Rectal smooth muscle tissue (tissue), 1 donor: ENCODE measurements at regions not wholly inside any gene's neighbourhood (a gene's known extent, or its start where the extent isn't known, plus 50 kb on each side); places are given as distances from the start of the nearest gene placed in this dataset.

Source experiments
- H3K27ac ChIP-seq: one replicate; pipeline ENCODE4 v1.7.0; 2013; ENCODE audit warnings: low read depth, low read length, inconsistent platforms
- H3K27me3 ChIP-seq: one replicate; pipeline ENCODE4 v1.7.0; 2013; ENCODE audit warnings: low read length; ENCODE audit not compliant: control insufficient read depth, insufficient read depth
- H3K36me3 ChIP-seq: one replicate; pipeline ENCODE4 v1.7.0; 2013; ENCODE audit warnings: low read length; ENCODE audit not compliant: control insufficient read depth, insufficient read depth
- H3K4me1 ChIP-seq: one replicate; pipeline ENCODE4 v1.7.0; 2013; ENCODE audit warnings: low read length; ENCODE audit not compliant: control insufficient read depth, insufficient read depth
- H3K4me3 ChIP-seq: one replicate; pipeline ENCODE4 v1.7.0; 2013; ENCODE audit warnings: low read length
- H3K9ac ChIP-seq: one replicate; pipeline ENCODE4 v1.7.0; 2013; ENCODE audit warnings: low read length

DNA sequence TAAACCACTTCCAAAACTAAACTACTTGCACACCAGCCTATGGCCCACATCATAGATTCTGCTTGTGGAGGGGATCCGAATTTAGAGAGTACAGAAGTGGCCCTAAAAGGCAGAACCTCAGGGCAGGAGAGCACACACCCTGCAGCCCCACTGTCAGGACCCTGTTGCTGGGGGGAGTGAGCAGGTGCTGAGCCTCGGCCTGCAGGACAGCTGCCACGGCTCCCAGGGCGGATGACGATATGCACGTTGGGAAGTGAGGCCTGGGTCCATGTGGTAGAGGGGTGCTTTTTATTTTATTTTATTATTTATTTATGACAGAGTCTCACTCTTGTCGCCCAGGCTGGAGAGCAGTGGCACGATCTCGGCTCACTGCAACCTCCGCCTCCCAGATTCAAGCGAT is 73.5 kb downstream of the TNFAIP2 start:
- no peaks in the 10 kb centered on the region for H3K27me3 ChIP-seq
- no peaks in the 10 kb centered on the region for H3K36me3 ChIP-seq
- H3K9ac ChIP-seq, result no peak overlapping the region
- peaks cover 7% of the 10 kb centered on the region for H3K4me1 ChIP-seq
- H3K27ac ChIP-seq, result no peak overlapping the region
- H3K4me3 ChIP-seq, result no peak overlapping the region

DNA sequence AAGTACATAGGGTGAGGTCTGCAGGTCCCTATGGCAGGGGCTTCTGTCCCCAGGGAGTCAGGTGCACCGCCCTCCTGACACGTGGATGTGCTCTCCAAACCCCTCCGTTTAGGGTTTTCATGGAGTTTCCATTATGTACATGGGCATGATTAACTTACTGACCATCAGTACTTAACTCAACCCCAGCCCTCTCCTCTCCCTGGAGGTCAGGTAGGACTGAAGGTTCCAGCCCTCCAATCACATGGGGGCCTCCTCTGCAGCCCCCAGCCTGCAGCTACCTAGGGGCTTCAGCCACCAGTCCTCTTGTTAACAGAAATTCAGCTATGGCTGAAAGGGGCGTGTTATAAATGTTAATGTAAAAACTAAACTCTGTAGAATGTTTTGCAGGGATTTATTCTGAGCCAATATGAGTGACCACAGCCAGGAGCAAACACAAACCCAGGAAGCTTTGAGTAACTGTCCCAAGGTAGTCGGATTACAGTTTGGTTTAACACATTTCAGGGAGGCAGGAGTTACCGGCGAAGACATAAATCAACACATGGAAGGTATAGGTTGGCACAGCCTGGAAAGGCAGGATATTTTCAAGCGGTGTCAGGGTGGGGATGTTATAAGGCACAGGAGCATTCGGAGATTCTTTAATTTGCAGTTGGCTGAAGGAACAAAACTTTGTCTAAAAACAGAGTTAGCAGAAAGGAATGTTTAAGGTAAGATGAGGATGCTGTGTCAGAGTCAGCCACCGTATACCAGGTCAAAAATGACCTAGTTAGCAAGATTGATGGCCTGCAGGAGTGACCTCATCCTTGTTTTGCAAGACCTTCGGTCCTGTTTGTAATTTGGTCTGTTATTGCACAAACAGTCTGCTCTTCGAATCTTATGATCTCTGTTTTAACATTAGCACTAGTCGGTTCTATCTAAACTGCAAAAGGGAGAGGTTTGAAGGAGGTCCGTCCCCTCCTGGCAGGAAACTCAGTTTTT is 75.2 kb downstream of the TNFAIP2 start:
- Histone ChIP-seq H3K36me3 (no peaks in the 10 kb centered on the region), H3K4me1 (peaks cover 7% of the 10 kb centered on the region), H3K9ac (no peak overlapping the region), H3K27me3 (no peaks in the 10 kb centered on the region), H3K4me3 (no peak overlapping the region), H3K27ac (peak overlapping the region; percentile 61)

DNA sequence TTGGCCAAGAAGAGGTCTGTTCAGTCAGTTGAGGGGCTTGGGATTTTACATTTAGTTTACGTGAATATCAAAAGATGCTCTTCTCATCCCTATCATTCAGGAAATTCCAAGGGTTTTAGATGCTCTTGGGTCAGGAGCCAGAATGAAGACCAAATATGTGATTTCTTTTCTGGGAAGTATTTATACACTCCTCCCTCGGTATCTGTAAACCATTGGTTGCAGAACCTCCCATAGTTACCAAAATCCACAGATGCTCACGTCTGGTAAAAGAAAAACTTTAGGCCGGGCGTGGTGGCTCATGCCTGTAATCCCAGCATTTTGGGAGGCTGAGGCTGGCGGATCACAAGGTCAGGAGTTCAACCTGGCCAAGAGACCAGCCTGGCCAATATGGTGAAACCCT is 75.9 kb downstream of the TNFAIP2 start:
- peaks cover 7% of the 10 kb centered on the region for H3K4me1 ChIP-seq
- H3K27me3 ChIP-seq, result peaks cover 3% of the 10 kb centered on the region
- no peak overlapping the region for H3K9ac ChIP-seq
- no peak overlapping the region for H3K4me3 ChIP-seq
- H3K27ac ChIP-seq, result peak overlapping the region; percentile 61
- H3K36me3 ChIP-seq, result no peaks in the 10 kb centered on the region

DNA sequence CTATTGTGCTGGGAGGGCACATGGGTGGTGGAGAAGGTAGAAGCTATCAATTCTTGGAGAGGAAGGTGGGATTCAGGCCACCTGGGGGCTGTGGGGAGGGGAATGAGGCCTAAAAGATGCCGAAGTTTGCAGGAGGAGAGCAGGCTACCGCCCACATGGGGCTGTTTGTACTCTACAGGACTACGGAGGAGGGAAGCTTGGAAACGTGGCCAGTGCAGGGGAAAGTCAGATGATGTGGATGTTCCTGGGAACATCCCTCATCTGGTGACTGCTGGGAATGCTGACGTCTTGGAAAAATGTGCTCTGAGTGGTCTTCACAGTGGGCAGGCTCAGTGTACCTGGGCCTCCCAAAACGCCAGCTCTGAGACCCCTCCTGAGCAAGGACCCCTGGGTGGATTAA is 78.5 kb downstream of the TNFAIP2 start:
- H3K4me3 ChIP-seq, result no peak overlapping the region
- peaks cover 7% of the 10 kb centered on the region for H3K4me1 ChIP-seq
- H3K36me3 ChIP-seq, result no peaks in the 10 kb centered on the region
- no peak overlapping the region for H3K9ac ChIP-seq
- no peak overlapping the region for H3K27ac ChIP-seq
- H3K27me3 ChIP-seq, result peaks cover 3% of the 10 kb centered on the region

DNA sequence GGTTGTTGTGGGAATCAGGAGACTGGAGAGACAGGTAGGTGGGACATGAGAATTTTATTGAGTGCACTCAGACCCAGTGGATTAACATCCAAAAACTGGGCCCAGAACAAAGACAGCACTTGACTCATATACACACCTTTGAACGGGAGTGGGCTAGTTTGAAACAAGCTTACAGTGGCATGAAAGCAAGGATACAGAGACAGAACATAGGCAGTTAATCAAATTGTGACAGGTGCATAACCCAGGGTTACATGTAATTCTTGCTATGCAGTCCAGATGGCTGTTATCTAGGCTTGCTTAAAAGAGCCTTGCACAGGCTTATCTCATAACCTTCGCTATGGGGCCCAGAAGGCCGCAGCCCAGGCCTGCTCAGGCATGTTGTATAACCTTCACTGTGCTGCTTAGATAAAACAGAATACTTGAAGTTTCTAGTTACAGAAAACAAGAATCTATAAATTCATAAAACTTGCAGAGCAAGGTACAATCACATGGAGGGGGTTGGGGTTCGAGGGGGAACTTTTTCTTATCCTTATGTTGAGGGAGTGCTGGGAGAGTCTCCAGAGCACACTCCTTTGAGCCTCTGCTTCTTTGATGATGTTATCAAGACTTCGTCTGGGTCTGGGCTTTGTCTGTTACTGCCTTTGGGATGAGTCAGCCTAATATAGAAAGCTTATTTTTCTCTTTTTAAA is 81.7 kb downstream of the TNFAIP2 start:
- no peak overlapping the region for H3K27ac ChIP-seq
- no peaks in the 10 kb centered on the region for H3K36me3 ChIP-seq
- no peaks in the 10 kb centered on the region for H3K4me1 ChIP-seq
- H3K9ac ChIP-seq, result no peak overlapping the region
- H3K4me3 ChIP-seq, result no peak overlapping the region
- H3K27me3 ChIP-seq, result peaks cover 3% of the 10 kb centered on the region

DNA sequence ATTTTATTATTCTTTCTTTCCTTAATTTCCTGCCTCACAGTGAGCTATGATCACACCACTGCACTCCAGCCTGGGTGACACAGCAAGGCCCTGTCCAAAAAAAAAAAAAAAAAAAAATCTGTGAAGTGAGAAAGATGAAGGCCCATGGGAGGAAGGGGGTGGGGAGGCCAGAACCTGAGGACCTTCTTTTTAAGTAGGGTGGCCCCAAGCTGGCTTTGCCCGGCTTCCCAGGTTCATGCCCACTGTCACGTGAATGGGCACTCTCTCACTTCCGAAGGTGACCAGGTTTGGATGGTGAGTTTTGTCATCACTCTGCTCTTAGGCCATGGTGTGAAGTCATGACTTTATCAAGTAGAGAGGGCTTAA is 82.3 kb downstream of the TNFAIP2 start:
- H3K4me1 ChIP-seq, result no peaks in the 10 kb centered on the region
- no peak overlapping the region for H3K9ac ChIP-seq
- no peaks in the 10 kb centered on the region for H3K36me3 ChIP-seq
- H3K27me3 ChIP-seq, result peaks cover 3% of the 10 kb centered on the region
- no peak overlapping the region for H3K4me3 ChIP-seq
- H3K27ac ChIP-seq, result peak overlapping the region; percentile 66

DNA sequence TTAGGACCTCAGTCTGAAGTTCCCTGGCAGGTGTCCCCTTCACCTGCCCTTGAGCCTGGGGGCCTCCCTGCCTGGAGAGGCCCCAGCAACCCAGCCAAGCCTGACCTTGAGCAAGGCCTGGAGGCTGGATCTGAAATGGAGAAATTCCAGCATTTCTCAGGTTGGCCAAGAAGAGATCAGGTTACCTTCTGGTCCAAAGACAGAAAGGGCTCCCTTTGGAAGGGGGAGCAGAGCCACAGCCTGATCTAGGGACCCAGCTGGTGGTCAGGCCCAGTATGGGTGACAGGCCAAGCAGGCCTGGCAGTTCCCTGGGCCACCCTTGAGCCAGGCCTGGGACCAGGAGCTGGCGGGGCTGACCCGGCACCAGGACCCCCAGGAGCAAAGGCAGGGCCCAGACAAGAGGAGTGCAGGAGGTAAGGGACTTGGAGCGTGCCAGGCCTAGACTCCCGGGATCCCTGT is 82.8 kb downstream of the TNFAIP2 start:
- peak overlapping the region; percentile 66 for H3K27ac ChIP-seq
- H3K36me3 ChIP-seq, result no peaks in the 10 kb centered on the region
- H3K27me3 ChIP-seq, result peaks cover 3% of the 10 kb centered on the region
- H3K4me1 ChIP-seq, result no peaks in the 10 kb centered on the region
- peak overlapping the region; percentile 44 for H3K4me3 ChIP-seq
- no peak overlapping the region for H3K9ac ChIP-seq

DNA sequence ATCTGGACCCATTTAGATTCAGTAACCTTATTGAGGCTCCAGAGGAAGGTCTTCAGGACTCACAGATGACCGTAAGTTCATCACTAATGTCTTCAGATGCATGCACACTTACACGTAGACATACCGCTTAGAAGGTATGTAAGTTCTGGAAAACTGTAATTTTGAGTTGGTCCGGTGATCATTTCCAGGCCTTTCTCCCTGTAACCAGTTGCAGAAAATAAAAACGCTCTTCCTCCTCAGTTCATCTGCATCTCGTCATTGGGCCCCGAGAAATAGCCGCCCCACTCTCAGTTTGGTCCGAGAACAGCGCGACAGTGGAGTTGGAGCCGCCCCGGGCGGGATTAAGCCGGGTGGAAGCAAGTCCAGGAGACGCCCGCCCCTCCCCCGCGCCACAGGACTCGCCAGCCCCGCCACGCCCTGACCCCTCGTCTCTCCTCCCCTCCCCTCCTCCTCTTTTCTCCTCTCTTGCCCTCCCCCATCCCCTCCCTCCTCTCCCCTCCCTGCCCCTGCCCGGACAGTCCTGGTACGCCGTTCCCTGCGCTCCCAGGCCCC is 83.7 kb downstream of the TNFAIP2 start:
- Histone ChIP-seq H3K9ac (no peak overlapping the region), H3K27ac (peak overlapping the region; percentile 68)

DNA sequence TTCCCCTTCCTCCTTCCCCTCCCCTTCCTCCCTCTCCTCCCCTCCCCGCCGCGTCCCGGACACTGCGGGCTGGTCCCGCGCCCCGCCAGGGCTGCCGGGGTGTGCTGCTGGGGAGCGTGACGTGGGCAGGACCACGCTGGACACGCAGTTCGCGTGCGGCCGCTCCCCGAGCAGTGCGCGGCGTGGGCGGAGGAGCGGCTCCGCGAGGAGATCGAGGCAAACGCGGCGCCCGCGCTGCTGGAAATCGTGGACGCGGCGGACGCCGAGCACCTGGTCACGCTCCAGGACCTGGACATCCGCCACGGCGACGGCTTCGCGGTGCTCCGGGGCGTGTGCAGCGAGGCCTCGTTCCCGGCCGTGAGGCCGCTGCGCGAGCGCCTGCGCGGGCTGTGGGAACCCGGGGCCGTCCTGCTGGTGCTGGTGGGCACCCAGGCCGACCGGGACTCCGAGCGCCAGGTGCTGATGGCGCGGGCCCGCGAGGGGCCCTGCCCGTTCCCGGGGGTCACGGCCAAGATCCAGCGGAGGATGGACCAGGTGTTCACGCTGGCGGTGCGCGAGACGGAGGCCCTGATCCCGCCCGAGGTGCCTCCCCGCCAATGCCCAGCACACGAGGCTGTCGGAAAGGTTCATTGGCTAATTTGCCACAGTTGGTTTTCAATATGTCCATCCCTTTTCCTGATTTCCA is 84.3 kb downstream of the TNFAIP2 start:
- no peaks in the 10 kb centered on the region for H3K4me1 ChIP-seq
- H3K9ac ChIP-seq, result no peak overlapping the region
- peak overlapping the region; percentile 68 for H3K27ac ChIP-seq
- H3K4me3 ChIP-seq, result peak overlapping the region; percentile 46
- no peaks in the 10 kb centered on the region for H3K36me3 ChIP-seq
- peaks cover 3% of the 10 kb centered on the region for H3K27me3 ChIP-seq

More for the DNA sequence above, 83.7 kb downstream of the TNFAIP2 start:
- H3K4me1 ChIP-seq, result no peaks in the 10 kb centered on the region
- peak overlapping the region; percentile 46 for H3K4me3 ChIP-seq
- H3K27me3 ChIP-seq, result peaks cover 3% of the 10 kb centered on the region
- H3K36me3 ChIP-seq, result no peaks in the 10 kb centered on the region

DNA sequence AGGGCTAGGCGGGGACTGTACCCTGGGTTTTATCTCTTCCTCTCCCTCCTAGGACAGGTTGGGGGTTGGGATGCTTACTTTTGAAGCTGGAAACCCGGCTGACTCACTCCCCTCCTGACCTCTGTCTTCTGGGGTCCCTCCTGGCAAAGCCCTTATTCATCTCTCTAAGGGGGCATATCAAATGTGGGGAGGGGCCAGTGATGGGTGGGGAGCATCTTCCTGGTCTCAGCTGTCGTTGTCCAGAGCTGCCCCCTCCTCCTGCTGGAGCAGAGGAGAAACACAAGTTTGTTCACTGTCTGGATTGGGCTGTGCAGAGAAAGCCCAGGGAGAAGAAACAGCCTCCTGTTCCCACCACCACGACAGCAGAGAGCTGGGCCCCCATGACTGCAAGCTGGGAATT is 85.8 kb downstream of the TNFAIP2 start:
- no peaks in the 10 kb centered on the region for H3K36me3 ChIP-seq
- H3K9ac ChIP-seq, result no peak overlapping the region
- H3K27me3 ChIP-seq, result no peaks in the 10 kb centered on the region
- no peak overlapping the region for H3K4me3 ChIP-seq
- no peaks in the 10 kb centered on the region for H3K4me1 ChIP-seq
- H3K27ac ChIP-seq, result no peak overlapping the region

DNA sequence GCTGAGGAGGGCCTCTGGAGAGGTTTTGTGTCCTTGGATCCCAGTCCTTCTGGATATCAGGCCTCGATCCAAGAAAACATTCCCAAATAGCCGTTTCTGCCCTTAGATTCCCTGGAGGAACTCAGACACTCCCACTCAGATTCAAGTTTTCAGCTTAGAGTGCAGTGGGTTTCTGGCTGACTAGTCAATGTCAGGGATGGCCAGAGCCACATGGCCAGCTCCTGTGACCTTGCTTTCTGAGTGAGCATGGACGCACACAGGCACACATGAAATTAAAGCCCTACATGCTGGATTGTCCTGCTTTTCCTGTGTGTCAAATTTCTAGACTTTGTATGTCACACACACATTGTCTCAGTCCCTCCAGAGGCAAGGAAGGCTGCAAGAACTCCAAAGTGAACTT is 86.2 kb downstream of the TNFAIP2 start:
- no peak overlapping the region for H3K4me3 ChIP-seq
- H3K4me1 ChIP-seq, result no peaks in the 10 kb centered on the region
- H3K9ac ChIP-seq, result no peak overlapping the region
- H3K36me3 ChIP-seq, result no peaks in the 10 kb centered on the region
- no peaks in the 10 kb centered on the region for H3K27me3 ChIP-seq
- no peak overlapping the region for H3K27ac ChIP-seq

DNA sequence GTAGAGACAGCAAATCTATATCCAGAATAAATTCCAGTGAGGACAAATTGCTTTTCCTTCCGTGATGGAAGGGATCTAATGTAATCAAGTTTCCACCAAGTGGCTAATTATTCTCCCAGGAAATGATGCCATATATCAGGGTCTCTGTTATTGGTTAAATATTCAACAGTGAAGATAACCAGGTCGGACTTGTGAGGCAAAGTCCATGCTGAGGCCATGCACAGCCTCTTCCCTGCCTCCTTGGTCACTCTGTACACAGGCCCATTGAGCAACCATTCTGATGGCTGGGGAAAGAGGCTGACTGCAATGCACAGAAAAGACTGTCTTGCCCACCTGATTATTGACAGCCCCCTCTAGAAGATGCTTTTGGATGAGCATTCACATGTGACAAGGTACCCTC is 90.1 kb downstream of the TNFAIP2 start:
- Histone ChIP-seq H3K36me3 (no peaks in the 10 kb centered on the region), H3K4me1 (no peaks in the 10 kb centered on the region), H3K4me3 (no peak overlapping the region), H3K27me3 (no peaks in the 10 kb centered on the region), H3K27ac (no peak overlapping the region), H3K9ac (no peak overlapping the region)
